ENCODE measurements at regions not wholly inside any gene's neighbourhood (a gene's known extent, or its start where the extent isn't known, plus 50 kb on each side); places are given as distances from the start of the nearest gene placed in this dataset.

- no peak overlapping the region for H3K27ac ChIP-seq
- ATAC-seq (no peak), DNase-seq (no peak)
- no peak for TF ChIP-seq CTCF (IDR thresholded peaks at IDR 0.05)
- intact Hi-C loops (cut with DNase I): no loop called here
- no peaks in the 10 kb centered on the region for H3K9me3 ChIP-seq
- H3K27me3 ChIP-seq: no peaks in the 10 kb centered on the region
- H3K36me3 ChIP-seq: no peaks in the 10 kb centered on the region
- H3K4me1 ChIP-seq: no peaks in the 10 kb centered on the region
- no peak overlapping the region for H3K4me3 ChIP-seq
- 90% methylated on average over 1 of the region's 1 CpG for WGBS (ENCODE audit: insufficient coverage, low coverage, low lambda C conversion rate, missing lambda C conversion rate)
Observed at GRCh38 chr2:128930101-128930500, 611.4 kb upstream of the HS6ST1 start.

- H3K36me3 ChIP-seq: no peaks in the 10 kb centered on the region
- no peaks in the 10 kb centered on the region for H3K27me3 ChIP-seq
- no peaks in the 10 kb centered on the region for H3K9me3 ChIP-seq
- no peak overlapping the region for H3K4me3 ChIP-seq
- H3K27ac ChIP-seq: no peak overlapping the region
- no peak for ATAC-seq
- WGBS (ENCODE audit: insufficient coverage, low coverage, low lambda C conversion rate, missing lambda C conversion rate): 74% methylated on average over 12 of the region's 12 CpGs
- no peak for TF ChIP-seq POLR2A (IDR thresholded peaks at IDR 0.05)
- no peak for TF ChIP-seq CTCF (IDR thresholded peaks at IDR 0.05)
- H3K4me1 ChIP-seq: no peaks in the 10 kb centered on the region
- DNase-seq: no peak
- intact Hi-C loops (cut with DNase I): no loop called here
Observed at GRCh38 chr2:128940378-128940777, 621.7 kb upstream of the HS6ST1 start.

- Histone ChIP-seq H3K9me3 (no peaks in the 10 kb centered on the region), H3K4me1 (no peaks in the 10 kb centered on the region), H3K4me3 (no peak overlapping the region), H3K27ac (no peak overlapping the region), H3K36me3 (no peaks in the 10 kb centered on the region), H3K27me3 (no peaks in the 10 kb centered on the region)
- no peak for TF ChIP-seq POLR2A (IDR thresholded peaks at IDR 0.05)
- TF ChIP-seq CTCF (IDR thresholded peaks at IDR 0.05): no peak
- ATAC-seq (no peak), DNase-seq (no peak)
- intact Hi-C loops (cut with DNase I): no loop called here
- whole genome bisulfite sequencing (ENCODE audit: insufficient coverage, low coverage, low lambda C conversion rate, missing lambda C conversion rate): 54% methylated on average over 3 of the region's 3 CpGs
Observed at GRCh38 chr2:128941751-128942150, 623.1 kb upstream of the HS6ST1 start.

GRCh38 chr2:128949360-128949759 is 630.7 kb upstream of the HS6ST1 start:
- Histone ChIP-seq H3K4me1 (no peaks in the 10 kb centered on the region), H3K27me3 (no peaks in the 10 kb centered on the region), H3K36me3 (no peaks in the 10 kb centered on the region), H3K27ac (no peak overlapping the region), H3K4me3 (no peak overlapping the region), H3K9me3 (no peaks in the 10 kb centered on the region)
- no peak for ATAC-seq
- intact Hi-C loops (cut with DNase I): no loop called here
- no peak for DNase-seq
- TF ChIP-seq CTCF (IDR thresholded peaks at IDR 0.05) (no peak), POLR2A (IDR thresholded peaks at IDR 0.05) (no peak)
- WGBS (ENCODE audit: insufficient coverage, low coverage, low lambda C conversion rate, missing lambda C conversion rate): 83% methylated on average over 5 of the region's 5 CpGs

- DNase-seq (no peak), ATAC-seq (no peak)
- H3K9me3 ChIP-seq: no peaks in the 10 kb centered on the region
- no peaks in the 10 kb centered on the region for H3K4me1 ChIP-seq
- no peaks in the 10 kb centered on the region for H3K36me3 ChIP-seq
- intact Hi-C loops (cut with DNase I): no loop called here
- TF ChIP-seq POLR2A (IDR thresholded peaks at IDR 0.05): no peak
- no peak for TF ChIP-seq CTCF (IDR thresholded peaks at IDR 0.05)
- no peak overlapping the region for H3K27ac ChIP-seq
- no peak overlapping the region for H3K4me3 ChIP-seq
- no peaks in the 10 kb centered on the region for H3K27me3 ChIP-seq
- 40% methylated on average over 3 of the region's 4 CpGs for WGBS (ENCODE audit: insufficient coverage, low coverage, low lambda C conversion rate, missing lambda C conversion rate)
Observed at GRCh38 chr2:128950758-128951157, 632.1 kb upstream of the HS6ST1 start.

All from right lobe of liver (tissue), 6 donors.